ENCODE measurements at regions not wholly inside any gene's neighbourhood (a gene's known extent, or its start where the extent isn't known, plus 50 kb on each side); places are given as distances from the start of the nearest gene placed in this dataset.

- no peak overlapping the region for H3K27ac ChIP-seq
- H2AFZ ChIP-seq = no peak overlapping the region
- DNase-seq (ENCODE audit: low spot score) = no peak
- H4K20me1 ChIP-seq (ENCODE audit: insufficient read depth, poor library complexity, severe bottlenecking) = no peaks in the 10 kb centered on the region
- no peak overlapping the region for H3K4me3 ChIP-seq
- H3K4me1 ChIP-seq (ENCODE audit: insufficient read depth) = peaks cover 6% of the 10 kb centered on the region
- no peaks in the 10 kb centered on the region for H3K36me3 ChIP-seq (replicated peaks; ENCODE audit: insufficient read depth, low read depth)
- H3K4me2 ChIP-seq = no peak overlapping the region
- H3K79me2 ChIP-seq = no peaks in the 10 kb centered on the region
- no peaks in the 10 kb centered on the region for H3K9me3 ChIP-seq (ENCODE audit: low read depth)
- H3K27me3 ChIP-seq = no peaks in the 10 kb centered on the region
- no peaks in the 10 kb centered on the region for H3K9me2 ChIP-seq (replicated peaks; ENCODE audit: insufficient read depth)
- TF ChIP-seq EZH2 (IDR thresholded peaks at IDR 0.05; ENCODE audit: borderline replicate concordance) (no peak), EZH2phosphoT487 (IDR thresholded peaks at IDR 0.05; ENCODE audit: low read depth, severe bottlenecking, unreplicated experiment) (no peak)
- TF ChIP-seq, protein P1, sequence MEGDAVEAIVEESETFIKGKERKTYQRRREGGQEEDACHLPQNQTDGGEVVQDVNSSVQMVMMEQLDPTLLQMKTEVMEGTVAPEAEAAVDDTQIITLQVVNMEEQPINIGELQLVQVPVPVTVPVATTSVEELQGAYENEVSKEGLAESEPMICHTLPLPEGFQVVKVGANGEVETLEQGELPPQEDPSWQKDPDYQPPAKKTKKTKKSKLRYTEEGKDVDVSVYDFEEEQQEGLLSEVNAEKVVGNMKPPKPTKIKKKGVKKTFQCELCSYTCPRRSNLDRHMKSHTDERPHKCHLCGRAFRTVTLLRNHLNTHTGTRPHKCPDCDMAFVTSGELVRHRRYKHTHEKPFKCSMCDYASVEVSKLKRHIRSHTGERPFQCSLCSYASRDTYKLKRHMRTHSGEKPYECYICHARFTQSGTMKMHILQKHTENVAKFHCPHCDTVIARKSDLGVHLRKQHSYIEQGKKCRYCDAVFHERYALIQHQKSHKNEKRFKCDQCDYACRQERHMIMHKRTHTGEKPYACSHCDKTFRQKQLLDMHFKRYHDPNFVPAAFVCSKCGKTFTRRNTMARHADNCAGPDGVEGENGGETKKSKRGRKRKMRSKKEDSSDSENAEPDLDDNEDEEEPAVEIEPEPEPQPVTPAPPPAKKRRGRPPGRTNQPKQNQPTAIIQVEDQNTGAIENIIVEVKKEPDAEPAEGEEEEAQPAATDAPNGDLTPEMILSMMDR (IDR thresholded peaks at IDR 0.05; ENCODE audit: poor library complexity) = no peak
Observed at GRCh38 chr3:110101361-110101760, 764.0 kb upstream of the DPPA4 start.

DNA sequence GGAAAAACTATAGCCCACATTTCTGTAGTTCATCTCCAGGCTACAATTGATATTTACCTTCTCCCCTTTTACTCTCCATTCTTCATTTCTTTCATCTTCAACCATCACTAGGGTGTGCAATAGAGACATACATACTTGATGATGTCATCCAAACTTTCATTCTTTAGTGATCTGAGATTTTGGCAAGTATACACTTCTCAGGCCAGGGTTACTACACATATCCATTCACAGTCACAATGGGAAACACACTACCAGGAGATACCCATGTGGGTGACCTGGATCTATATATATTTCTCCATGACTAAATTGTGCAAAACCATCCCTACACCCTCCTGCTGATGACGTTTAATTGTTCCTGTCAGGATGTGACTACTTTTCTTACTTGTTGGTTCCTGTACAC, 769.5 kb upstream of the DPPA4 start:
- no peaks in the 10 kb centered on the region for H3K9me3 ChIP-seq (ENCODE audit: low read depth)
- H3K4me1 ChIP-seq (ENCODE audit: insufficient read depth) = peaks cover 6% of the 10 kb centered on the region
- H3K4me2 ChIP-seq = no peak overlapping the region
- no peaks in the 10 kb centered on the region for H3K27me3 ChIP-seq
- 90% methylated on average over 1 of the region's 1 CpG for WGBS (ENCODE audit: low lambda C conversion rate, missing lambda C conversion rate)
- DNase-seq (ENCODE audit: low spot score) = no peak
- TF ChIP-seq, protein P1 (IDR thresholded peaks at IDR 0.05; ENCODE audit: poor library complexity) = no peak
- TF ChIP-seq EZH2 (IDR thresholded peaks at IDR 0.05; ENCODE audit: borderline replicate concordance) (no peak), EZH2phosphoT487 (IDR thresholded peaks at IDR 0.05; ENCODE audit: low read depth, severe bottlenecking, unreplicated experiment) (no peak)
- no peak overlapping the region for H3K4me3 ChIP-seq
- H2AFZ ChIP-seq = no peak overlapping the region
- no peaks in the 10 kb centered on the region for H3K36me3 ChIP-seq (replicated peaks; ENCODE audit: insufficient read depth, low read depth)
- H3K9me2 ChIP-seq (replicated peaks; ENCODE audit: insufficient read depth) = no peaks in the 10 kb centered on the region
- no peaks in the 10 kb centered on the region for H3K79me2 ChIP-seq
- no peaks in the 10 kb centered on the region for H4K20me1 ChIP-seq (ENCODE audit: insufficient read depth, poor library complexity, severe bottlenecking)
- no peak overlapping the region for H3K27ac ChIP-seq

- no peaks in the 10 kb centered on the region for H3K79me2 ChIP-seq
- TF ChIP-seq EZH2 (IDR thresholded peaks at IDR 0.05; ENCODE audit: borderline replicate concordance) (no peak), EZH2phosphoT487 (IDR thresholded peaks at IDR 0.05; ENCODE audit: low read depth, severe bottlenecking, unreplicated experiment) (no peak)
- TF ChIP-seq, protein P1 (IDR thresholded peaks at IDR 0.05; ENCODE audit: poor library complexity) = no peak
- H4K20me1 ChIP-seq (ENCODE audit: insufficient read depth, poor library complexity, severe bottlenecking) = no peaks in the 10 kb centered on the region
- no peak overlapping the region for H3K4me2 ChIP-seq
- H3K4me1 ChIP-seq (ENCODE audit: insufficient read depth) = no peaks in the 10 kb centered on the region
- no peaks in the 10 kb centered on the region for H3K9me2 ChIP-seq (replicated peaks; ENCODE audit: insufficient read depth)
- no peaks in the 10 kb centered on the region for H3K9me3 ChIP-seq (ENCODE audit: low read depth)
- no peak overlapping the region for H2AFZ ChIP-seq
- WGBS (ENCODE audit: low lambda C conversion rate, missing lambda C conversion rate) = 88% methylated on average over 1 of the region's 1 CpG
- no peaks in the 10 kb centered on the region for H3K36me3 ChIP-seq (replicated peaks; ENCODE audit: insufficient read depth, low read depth)
- DNase-seq (ENCODE audit: low spot score) = no peak
- H3K4me3 ChIP-seq = no peak overlapping the region
- no peak overlapping the region for H3K27ac ChIP-seq
- no peaks in the 10 kb centered on the region for H3K27me3 ChIP-seq
Observed at GRCh38 chr3:110123946-110124345, 786.6 kb upstream of the DPPA4 start.

- no peaks in the 10 kb centered on the region for H3K27me3 ChIP-seq
- no peaks in the 10 kb centered on the region for H3K36me3 ChIP-seq (replicated peaks; ENCODE audit: insufficient read depth, low read depth)
- WGBS (ENCODE audit: low lambda C conversion rate, missing lambda C conversion rate) = 89% methylated on average over 10 of the region's 10 CpGs
- no peak overlapping the region for H3K4me2 ChIP-seq
- no peaks in the 10 kb centered on the region for H3K79me2 ChIP-seq
- TF ChIP-seq EZH2phosphoT487 (IDR thresholded peaks at IDR 0.05; ENCODE audit: low read depth, severe bottlenecking, unreplicated experiment) (no peak), EZH2 (IDR thresholded peaks at IDR 0.05; ENCODE audit: borderline replicate concordance) (no peak)
- TF ChIP-seq, protein P1 (IDR thresholded peaks at IDR 0.05; ENCODE audit: poor library complexity) = no peak
- H3K4me3 ChIP-seq = no peak overlapping the region
- H2AFZ ChIP-seq = no peak overlapping the region
- H3K4me1 ChIP-seq (ENCODE audit: insufficient read depth) = no peaks in the 10 kb centered on the region
- H3K27ac ChIP-seq = no peak overlapping the region
- H4K20me1 ChIP-seq (ENCODE audit: insufficient read depth, poor library complexity, severe bottlenecking) = no peaks in the 10 kb centered on the region
- H3K9me3 ChIP-seq (ENCODE audit: low read depth) = no peaks in the 10 kb centered on the region
- DNase-seq (ENCODE audit: low spot score) = no peak
- H3K9me2 ChIP-seq (replicated peaks; ENCODE audit: insufficient read depth) = no peaks in the 10 kb centered on the region
Observed at GRCh38 chr3:110126065-110126464, 788.7 kb upstream of the DPPA4 start.
